Activated T-helper 1 cell treated with anti-CD3 and anti-CD28 coated beads, Interleukin-12 subunit alpha, Interleukin-12 subunit beta, Interleukin-2, Interleukin-4 antibody, amounts not matched to agents 30 ng/mL and 10 ng/mL and 1 ng/mL, durations not matched to agents 14 hours and 24 hours and 36 hours (primary cell): ENCODE measurements at regions not wholly inside any gene's neighbourhood (a gene's known extent, or its start where the extent isn't known, plus 50 kb on each side); places are given as distances from the start of the nearest gene placed in this dataset.

Experiments used
- DNase-seq: peaks from one replicate; pipeline ENCODE4 v3.0.0; 2021; ENCODE audit warnings: low spot score
- H3K27ac Mint-ChIP-seq: one replicate; pipeline ENCODE4 v1.8.0; 2021; ENCODE audit warnings: mild to moderate bottlenecking, mixed read lengths
- H3K27me3 Mint-ChIP-seq: one replicate; pipeline ENCODE4 v1.8.0; 2022; ENCODE audit warnings: mild to moderate bottlenecking, moderate library complexity, mixed read lengths; ENCODE audit not compliant: insufficient read depth
- H3K36me3 Mint-ChIP-seq: one replicate; pipeline ENCODE4 v1.8.0; 2021; ENCODE audit warnings: low read depth, mixed read lengths
- H3K4me1 Mint-ChIP-seq: one replicate; pipeline ENCODE4 v1.8.0; 2021; ENCODE audit warnings: low read depth, mixed read lengths
- H3K4me3 Mint-ChIP-seq: one replicate; pipeline ENCODE4 v1.8.0; 2021; ENCODE audit warnings: mild to moderate bottlenecking, moderate library complexity, mixed read lengths
- H3K9me3 Mint-ChIP-seq: one replicate; pipeline ENCODE4 v1.8.0; 2021; ENCODE audit warnings: mixed read lengths
- intact Hi-C: fragments of 100-400 bp; cut with micrococcal nuclease; formaldehyde crosslinking; loops from one replicate; pipeline ENCODE4 v1.15.1; 2024

GRCh38 chr10:107244122-107244521 lies 79.6 kb upstream of the SORCS1 start:
- Mint-ChIP-seq H3K27ac (no peak overlapping the region), H3K36me3 (no peaks in the 10 kb centered on the region), H3K9me3 (peaks cover 2% of the 10 kb centered on the region), H3K27me3 (no peaks in the 10 kb centered on the region), H3K4me1 (no peaks in the 10 kb centered on the region), H3K4me3 (no peak overlapping the region)
- intact Hi-C loops, result no loop called here
- no peak for DNase-seq

DNA sequence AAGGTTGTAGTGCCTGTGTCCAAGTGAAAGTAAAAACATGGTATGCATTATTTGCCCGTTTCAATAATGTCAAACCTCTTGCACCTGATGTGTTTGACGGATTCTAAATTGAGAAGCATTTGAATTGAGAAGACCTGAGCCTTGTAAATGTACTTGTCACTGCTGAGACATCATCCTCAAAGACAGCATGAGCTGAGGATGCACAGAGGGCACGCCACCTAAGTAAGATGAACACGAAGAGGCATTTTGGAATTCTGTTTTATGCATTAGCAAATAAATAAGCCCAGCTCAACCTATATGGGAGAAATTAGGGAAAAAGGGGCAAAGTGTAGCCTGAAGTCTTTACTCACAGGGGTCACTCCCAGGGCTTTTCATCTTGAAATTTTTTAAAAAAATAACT lies 73.8 kb upstream of the SORCS1 start:
- Mint-ChIP-seq H3K9me3 (peaks cover 13% of the 10 kb centered on the region), H3K27ac (no peak overlapping the region), H3K27me3 (no peaks in the 10 kb centered on the region), H3K4me1 (no peaks in the 10 kb centered on the region), H3K4me3 (no peak overlapping the region), H3K36me3 (no peaks in the 10 kb centered on the region)
- intact Hi-C loops, result no loop called here
- DNase-seq, result no peak

DNA sequence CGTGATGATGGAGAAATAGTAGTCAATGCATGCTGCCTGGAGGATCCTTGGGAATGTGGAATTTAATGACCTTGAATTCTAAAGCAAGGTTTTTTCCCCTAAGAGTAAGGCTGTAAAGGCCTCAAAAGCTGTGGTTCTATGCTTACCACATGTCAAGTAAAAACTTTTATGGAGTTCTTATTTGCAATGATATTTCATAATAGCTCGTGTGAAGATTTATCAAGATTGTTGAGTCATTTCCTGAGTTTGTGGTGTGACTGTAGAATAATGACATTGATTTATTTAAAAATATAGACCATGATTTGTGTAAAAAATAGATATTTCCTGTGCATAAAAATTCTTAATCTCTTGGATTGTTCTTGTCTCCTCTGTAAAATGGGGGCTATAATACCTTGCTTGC lies 67.5 kb upstream of the SORCS1 start:
- no peak for DNase-seq
- Mint-ChIP-seq H3K27ac (no peak overlapping the region), H3K27me3 (no peaks in the 10 kb centered on the region), H3K36me3 (no peaks in the 10 kb centered on the region), H3K4me3 (no peak overlapping the region), H3K9me3 (peaks cover 13% of the 10 kb centered on the region), H3K4me1 (no peaks in the 10 kb centered on the region)
- intact Hi-C loops, result no loop called here

DNA sequence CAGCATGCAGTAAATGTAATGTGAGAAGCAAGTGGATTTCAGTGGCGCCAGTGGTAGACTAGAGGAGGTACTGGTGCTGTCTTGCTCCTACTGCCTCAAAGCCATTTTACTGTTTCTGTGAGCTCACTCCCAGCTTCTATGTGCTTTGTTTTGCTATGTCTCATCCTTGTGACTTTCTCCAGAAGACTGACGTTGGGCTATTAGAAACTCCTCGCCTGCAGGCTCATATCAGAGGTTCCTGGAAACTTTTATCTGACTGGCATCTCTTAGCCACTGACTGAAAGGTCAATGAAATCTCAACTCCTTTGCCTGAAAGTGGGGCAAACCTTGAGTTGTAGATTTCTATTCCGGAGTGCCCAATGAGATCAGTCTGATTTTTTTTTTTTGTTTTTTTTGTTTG lies 66.4 kb upstream of the SORCS1 start:
- Mint-ChIP-seq H3K4me1 (no peaks in the 10 kb centered on the region), H3K4me3 (no peak overlapping the region), H3K36me3 (no peaks in the 10 kb centered on the region), H3K9me3 (peaks cover 13% of the 10 kb centered on the region), H3K27me3 (no peaks in the 10 kb centered on the region), H3K27ac (no peak overlapping the region)
- DNase-seq, result no peak
- intact Hi-C loops, result no loop called here

DNA sequence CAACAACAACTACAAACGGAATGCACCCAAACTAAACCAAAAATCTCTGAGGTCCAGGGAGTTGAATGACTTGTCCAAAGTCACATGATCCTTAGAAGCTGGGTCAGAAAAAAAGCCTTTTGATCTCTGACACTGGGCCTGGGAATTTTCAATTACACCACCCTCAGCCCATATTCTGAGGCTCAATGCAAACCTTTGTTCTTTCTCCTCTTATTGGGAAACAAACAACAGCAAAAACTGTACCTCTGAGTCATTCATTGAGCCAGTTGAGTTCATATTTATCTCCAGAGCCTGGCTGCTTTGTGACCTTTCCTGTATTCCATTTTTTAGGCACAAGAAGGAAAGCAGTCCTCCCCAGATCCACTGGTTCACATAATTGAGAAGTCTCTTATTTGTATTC lies 51.2 kb upstream of the SORCS1 start:
- Mint-ChIP-seq H3K4me3 (no peak overlapping the region), H3K27me3 (no peaks in the 10 kb centered on the region), H3K36me3 (no peaks in the 10 kb centered on the region), H3K4me1 (no peaks in the 10 kb centered on the region), H3K27ac (no peak overlapping the region), H3K9me3 (peaks cover 16% of the 10 kb centered on the region)
- no peak for DNase-seq
- intact Hi-C loops, result no loop called here
